Endothelial cell of umbilical vein (primary cell): ENCODE measurements at regions not wholly inside any gene's neighbourhood (a gene's known extent, or its start where the extent isn't known, plus 50 kb on each side); places are given as distances from the start of the nearest gene placed in this dataset.

ENCODE experiments used
- BruUV-seq: library from RNA; stranded (reverse); fragments of 400-500 nt; replicated peaks from 2 replicates; lab custom pipeline; 2021; lab: Mats Ljungman, UMichigan
- CTCF ChIA-PET: fragments of 300-600, 350-600 bp; sonication (Branson Sonifier 250); formaldehyde crosslinking; loops from one replicate; lab custom pipeline; 2021; ENCODE audit warnings: antibody characterized with exemption, inconsistent platforms; lab: Charles Lee
- POLR2A ChIA-PET: fragments of 300-600, 350-600 bp; sonication (Branson Sonifier 250); formaldehyde crosslinking; loops from one replicate; lab custom pipeline; 2021; ENCODE audit warnings: antibody characterized with exemption, inconsistent platforms; lab: Charles Lee
- DNase-seq: peaks from one replicate; pipeline ENCODE4 v3.0.0-alpha.2; 2011; ENCODE audit warnings: low read depth, low spot score
- FAIRE-seq: peaks from 2 replicates; lab custom pipeline; 2011; peaks lifted over from hg19 to GRCh38; lab: Jason Lieb, UNC
- H2AFZ ChIP-seq: 2 replicates; pipeline ENCODE4 v1.6.0; 2012; ENCODE audit warnings: low read depth, low read length, control low read depth, inconsistent platforms
- H3K27ac ChIP-seq: 2 replicates; pipeline ENCODE4 v1.5.1; 2011; ENCODE audit warnings: low read depth, mild to moderate bottlenecking, control low read depth, low read length, moderate library complexity; ENCODE audit not compliant: insufficient read depth
- H3K27me3 ChIP-seq, 2 experiments: 2 replicates each; pipeline versions ENCODE4 v1.6.0 to v1.6.1; 2011; ENCODE audit warnings: low read length in 2 of 2, mixed read lengths in 1 of 2; ENCODE audit not compliant: control insufficient read depth in 2 of 2, insufficient read depth in 2 of 2
- H3K36me3 ChIP-seq, 2 experiments: 2 replicates in 1 of 2; 3 replicates in 1 of 2; pipeline ENCODE4 v1.5.1; 2011; ENCODE audit warnings: low read length in 2 of 2, mild to moderate bottlenecking in 1 of 2, moderate library complexity in 1 of 2; ENCODE audit not compliant: control insufficient read depth in 2 of 2, insufficient read depth in 2 of 2; ENCODE audit errors: extremely low read depth in 1 of 2
- H3K4me1 ChIP-seq: 3 replicates; pipeline ENCODE4 v1.5.1; 2011; ENCODE audit warnings: mild to moderate bottlenecking, low read length; ENCODE audit not compliant: control insufficient read depth, insufficient read depth; ENCODE audit errors: extremely low read depth
- H3K4me2 ChIP-seq: 2 replicates; pipeline ENCODE4 v1.6.1; 2011; ENCODE audit warnings: low read length, control low read depth, mixed read lengths; ENCODE audit not compliant: insufficient read depth
- H3K4me3 ChIP-seq, 3 experiments: fragments of 200-600 bp in 1 of 3; sonication (generic), shearing (Covaris generic) in 1 of 3; replicated peaks in 1 of 3; 2 replicates each; pipeline ENCODE4 v1.5.1; 2011 to 2016; ENCODE audit warnings: control low read depth in 3 of 3, low read length in 3 of 3, mild to moderate bottlenecking in 2 of 3, inconsistent platforms in 1 of 3, low read depth in 1 of 3, moderate library complexity in 1 of 3; ENCODE audit not compliant: insufficient read depth in 1 of 3
- H3K79me2 ChIP-seq: 2 replicates; pipeline ENCODE4 v1.6.0; 2012; ENCODE audit warnings: low read length, inconsistent platforms; ENCODE audit not compliant: control insufficient read depth, insufficient read depth
- H3K9ac ChIP-seq: replicated peaks from 2 replicates; pipeline ENCODE3; 2011; ENCODE audit warnings: low read length, control low read depth; ENCODE audit not compliant: insufficient read depth; ENCODE audit errors: extremely low read depth
- H3K9me1 ChIP-seq: replicated peaks from 3 replicates; pipeline ENCODE4 v1.6.0; 2011; ENCODE audit warnings: mild to moderate bottlenecking, low read length; ENCODE audit not compliant: control insufficient read depth, insufficient read depth; ENCODE audit errors: extremely low read depth
- H3K9me3 ChIP-seq: replicated peaks from 2 replicates; pipeline ENCODE4 v1.5.1; 2012; ENCODE audit warnings: low read length, inconsistent platforms; ENCODE audit not compliant: control insufficient read depth, insufficient read depth
- H4K20me1 ChIP-seq: replicated peaks from 2 replicates; pipeline ENCODE3; 2011; ENCODE audit warnings: mild to moderate bottlenecking, low read length; ENCODE audit not compliant: control insufficient read depth, insufficient read depth; ENCODE audit errors: extremely low read depth
- CTCF ChIP-seq, 2 donors: IDR thresholded peaks; 1 replicate in 1 of 2; 2 replicates in 1 of 2; pipeline ENCODE4 v1.5.1; 2011; ENCODE audit warnings: low read length in 2 of 2, mild to moderate bottlenecking in 2 of 2, moderate library complexity in 2 of 2, control low read depth in 1 of 2, inconsistent platforms in 1 of 2, low read depth in 1 of 2; ENCODE audit not compliant: insufficient read depth in 1 of 2; ENCODE audit errors: extremely low read depth in 1 of 2
- EZH2 ChIP-seq: IDR thresholded peaks from 2 replicates; pipeline ENCODE4 v1.6.1; 2012; ENCODE audit warnings: borderline replicate concordance, low read depth, mild to moderate bottlenecking, moderate library complexity, low read length, inconsistent platforms; ENCODE audit not compliant: severe bottlenecking
- FOS ChIP-seq: IDR thresholded peaks from 2 replicates; pipeline ENCODE4 v1.6.1; 2011; ENCODE audit warnings: mild to moderate bottlenecking, low read length, moderate library complexity, borderline replicate concordance; ENCODE audit not compliant: insufficient read depth
- GATA2 ChIP-seq: IDR thresholded peaks from 2 replicates; pipeline ENCODE4 v1.7.0; 2011; ENCODE audit warnings: low read depth, mild to moderate bottlenecking, moderate library complexity, mixed read lengths, low read length; ENCODE audit not compliant: insufficient read length, insufficient read depth
- JUN ChIP-seq: IDR thresholded peaks from 2 replicates; pipeline ENCODE4 v1.6.1; 2011; ENCODE audit warnings: borderline replicate concordance, low read depth; ENCODE audit not compliant: insufficient read length, insufficient read depth
- MAX ChIP-seq: IDR thresholded peaks from 2 replicates; pipeline ENCODE4 v1.6.1; 2011; ENCODE audit not compliant: insufficient read depth, insufficient read length
- MYC ChIP-seq: IDR thresholded peaks from one replicate; pipeline ENCODE4 v1.6.1; 2011; ENCODE audit warnings: mild to moderate bottlenecking, low read depth, low read length
- POLR2A ChIP-seq: IDR thresholded peaks from 2 replicates; pipeline ENCODE4 v1.6.1; 2012; ENCODE audit warnings: low read depth, mild to moderate bottlenecking, control low read depth, low read length
- POLR2AphosphoS5 ChIP-seq: IDR thresholded peaks from 2 replicates; pipeline ENCODE4 v1.6.1; 2012; ENCODE audit warnings: low read depth, mild to moderate bottlenecking, control low read depth, low read length, moderate library complexity; ENCODE audit not compliant: insufficient read depth
- dilution Hi-C: fragments of 300-500 bp; cut with MboI; formaldehyde crosslinking; loops from one replicate; pipeline ENCODE4 v1.15.0; 2019; ENCODE audit warnings: low sequenced_read_pairs; ENCODE audit not compliant: extremely low pct_ligation_motif_present
- intact Hi-C: fragments of 100-400 bp; cut with micrococcal nuclease; formaldehyde crosslinking; loops from one replicate; pipeline ENCODE4 v1.10.0; 2022

GRCh38 chr6:126812010-126812409 lies 306.5 kb upstream of the RSPO3 start:
- Histone ChIP-seq H3K27ac (peak overlapping the region; percentile 79), H2AFZ (peak overlapping the region; percentile 79), H3K27me3 (no peaks in the 10 kb centered on the region), H3K9me3 (no peaks in the 10 kb centered on the region), H3K36me3 (no peaks in the 10 kb centered on the region), H4K20me1 (no peaks in the 10 kb centered on the region), H3K4me3 (peak overlapping the region in 1 of 3 experiments; percentile 31), H3K4me1 (peaks cover 27% of the 10 kb centered on the region), H3K4me2 (peak overlapping the region; percentile 90), H3K79me2 (no peaks in the 10 kb centered on the region), H3K9ac (peak overlapping the region; percentile 51), H3K9me1 (no peaks in the 10 kb centered on the region)
- DNase-seq (peak; percentile 73), FAIRE-seq (no peak)
- no peak for TF ChIP-seq POLR2AphosphoS5
- TF ChIP-seq JUN: no peak
- no peak for TF ChIP-seq POLR2A
- TF ChIP-seq EZH2: no peak
- intact Hi-C loops (loop anchor here (1.0 to 5.0 kb wide), 2 partner anchors 77 to 635 kb away; no protein-coding TSS in a partner anchor), dilution Hi-C loops (loop anchor here (25.0 kb wide), 1 partner anchor 100 kb away; no protein-coding TSS in a partner anchor)
- BruUV-seq: no TSS peak
- ChIA-PET CTCF (interaction anchor here (1.3 to 3.1 kb wide), 10 partner anchors 9 to 454 kb away, joined by 3 to 17 read pairs (median 6); no protein-coding TSS in a partner anchor), POLR2A (interaction anchor here (0.6 to 0.7 kb wide), 2 partner anchors 12 to 30 kb away, joined by 3 read pairs; no protein-coding TSS in a partner anchor)

- peak overlapping the region; percentile 90 for H3K4me2 ChIP-seq
- FAIRE-seq: peak; percentile 21
- H3K79me2 ChIP-seq: no peaks in the 10 kb centered on the region
- no peaks in the 10 kb centered on the region for H3K9me3 ChIP-seq
- no peaks in the 10 kb centered on the region for H3K9me1 ChIP-seq
- intact Hi-C loops (loop anchor here (1.0 to 5.0 kb wide), 2 partner anchors 77 to 635 kb away; no protein-coding TSS in a partner anchor), dilution Hi-C loops (loop anchor here (25.0 kb wide), 1 partner anchor 100 kb away; no protein-coding TSS in a partner anchor)
- H3K4me1 ChIP-seq: peaks cover 24% of the 10 kb centered on the region
- no peak overlapping the region for H3K9ac ChIP-seq
- ChIA-PET POLR2A (no interaction called here), CTCF (interaction anchor here (1.0 to 3.1 kb wide), 10 partner anchors 8 to 378 kb away, joined by 3 to 17 read pairs (median 6); no protein-coding TSS in a partner anchor)
- peak overlapping the region; percentile 16 for H2AFZ ChIP-seq
- BruUV-seq: no TSS peak
- H4K20me1 ChIP-seq: no peaks in the 10 kb centered on the region
- DNase-seq: peak; percentile 48
- TF ChIP-seq POLR2AphosphoS5 (no peak), FOS (no peak), EZH2 (no peak), MAX (no peak), MYC (no peak), GATA2 (no peak), CTCF (IDR thresholded peaks at IDR 0.05; ENCODE audit: extremely low read depth in 1 of 2, insufficient read depth in 1 of 2, low read depth in 1 of 2, low read length in 2 of 2) (no peak), POLR2A (no peak), JUN (no peak)
- H3K27ac ChIP-seq: no peak overlapping the region
- no peaks in the 10 kb centered on the region for H3K27me3 ChIP-seq
- H3K36me3 ChIP-seq: no peaks in the 10 kb centered on the region
- no peak overlapping the region for H3K4me3 ChIP-seq
Observed at GRCh38 chr6:126812651-126813050, 305.8 kb upstream of the RSPO3 start.
